ENCODE measurements at regions not wholly inside any gene's neighbourhood (a gene's known extent, or its start where the extent isn't known, plus 50 kb on each side); places are given as distances from the start of the nearest gene placed in this dataset.

- TF ChIP-seq CTCF (IDR thresholded peaks at IDR 0.05; ENCODE audit: low read depth, low read length, poor library complexity, severe bottlenecking): no peak
- TF ChIP-seq EZH2phosphoT487 (IDR thresholded peaks at IDR 0.05; ENCODE audit: borderline replicate concordance, low read length): no peak
These were observed 427.6 kb upstream of the STXBP6 start for GRCh38 chr14:25477316-25478098.
